Liver (tissue), 8 donors: ENCODE measurements at regions not wholly inside any gene's neighbourhood (a gene's known extent, or its start where the extent isn't known, plus 50 kb on each side); places are given as distances from the start of the nearest gene placed in this dataset.
A peak's percentile ranks its signal among the peaks of the same experiment; 100 is the strongest.
"Not testable (repeated sequence)": the region's sequence is repeated elsewhere in the genome, so short reads cannot be mapped to it uniquely, and the experiment has no call there.

Experiments used
- DNase-seq: peaks from one replicate; pipeline ENCODE4 v3.0.0-alpha.2; 2017; ENCODE audit warnings: low spot score
- H3K27ac ChIP-seq, 2 donors: one replicate each; pipeline ENCODE4 v1.7.0; 2013; ENCODE audit warnings: inconsistent platforms in 2 of 2, low read length in 2 of 2, control low read depth in 1 of 2, low read depth in 1 of 2, mild to moderate bottlenecking in 1 of 2
- H3K27me3 ChIP-seq, 4 donors: one replicate each; pipeline versions ENCODE4 v1.6.1 to v1.7.0; 2013; ENCODE audit warnings: low read length in 3 of 4, inconsistent platforms in 1 of 4, mild to moderate bottlenecking in 1 of 4, moderate library complexity in 1 of 4; ENCODE audit not compliant: control insufficient read depth in 4 of 4, insufficient read depth in 4 of 4
- H3K36me3 ChIP-seq, 4 donors: one replicate each; pipeline versions ENCODE4 v1.6.1 to v1.7.0; 2013; ENCODE audit warnings: low read length in 3 of 4, mild to moderate bottlenecking in 3 of 4, low read depth in 1 of 4, moderate library complexity in 1 of 4; ENCODE audit not compliant: control insufficient read depth in 4 of 4, insufficient read depth in 3 of 4
- H3K4me1 ChIP-seq, 4 donors: one replicate each; pipeline versions ENCODE4 v1.6.1 to v1.7.0; 2013; ENCODE audit warnings: low read length in 3 of 4, mild to moderate bottlenecking in 3 of 4, moderate library complexity in 1 of 4; ENCODE audit not compliant: control insufficient read depth in 4 of 4, insufficient read depth in 4 of 4
- H3K4me3 ChIP-seq, 3 donors: one replicate each; pipeline versions ENCODE4 v1.6.1 to v1.7.0; 2013; ENCODE audit warnings: low read length in 3 of 3, control low read depth in 1 of 3, low read depth in 1 of 3, mild to moderate bottlenecking in 1 of 3
- H3K9ac ChIP-seq, 2 donors: one replicate each; pipeline ENCODE4 v1.7.0; 2013; ENCODE audit warnings: low read length in 2 of 2, mild to moderate bottlenecking in 2 of 2, moderate library complexity in 2 of 2, control low read depth in 1 of 2, low read depth in 1 of 2
- H3K9me3 ChIP-seq, 4 donors: one replicate each; pipeline versions ENCODE4 v1.6.1 to v1.7.0; 2013; ENCODE audit warnings: low read length in 3 of 4; ENCODE audit not compliant: control insufficient read depth in 4 of 4
- ATF3 ChIP-seq: IDR thresholded peaks from 2 replicates; pipeline ENCODE4 v1.6.1; 2016; ENCODE audit warnings: antibody characterized with exemption
- FOXA1 ChIP-seq: IDR thresholded peaks from 2 replicates; pipeline ENCODE4 v1.6.1; 2016; ENCODE audit warnings: antibody characterized with exemption
- FOXA2 ChIP-seq: IDR thresholded peaks from 2 replicates; pipeline ENCODE4 v1.6.1; 2016; ENCODE audit warnings: antibody characterized with exemption
- HNF4G ChIP-seq: IDR thresholded peaks from 2 replicates; pipeline ENCODE4 v1.6.1; 2016; ENCODE audit warnings: antibody characterized with exemption
- JUND ChIP-seq, 2 donors: IDR thresholded peaks; 2 replicates each; pipeline ENCODE4 v1.6.1; 2016; ENCODE audit warnings: antibody characterized with exemption in 2 of 2
- RAD21 ChIP-seq, 2 donors: IDR thresholded peaks; 2 replicates each; pipeline ENCODE4 v1.6.1; 2016; ENCODE audit warnings: antibody characterized with exemption in 2 of 2, mild to moderate bottlenecking in 2 of 2
- TAF1 ChIP-seq: conservative IDR thresholded peaks from 2 replicates; pipeline ENCODE4 v1.6.1; 2016; ENCODE audit warnings: antibody characterized with exemption, mild to moderate bottlenecking
- YY1 ChIP-seq: IDR thresholded peaks from 2 replicates; pipeline ENCODE4 v1.6.1; 2016; ENCODE audit warnings: antibody characterized with exemption, mild to moderate bottlenecking
- WGBS: extraction: QIAGEN DNeasy Blood & Tissue Kit; methylation state at CpG from one replicate; pipeline ENCODE4 v1.1.7; 2013; 5-methylcytosine and 5-hydroxymethylcytosine counted together
- TF ChIP-seq, protein P1 (sequence below): IDR thresholded peaks from 2 replicates; pipeline ENCODE4 v1.6.1; 2016; ENCODE audit warnings: antibody characterized with exemption
- TF ChIP-seq, protein P2 (sequence below): IDR thresholded peaks from 2 replicates; pipeline ENCODE4 v1.6.1; 2016; ENCODE audit warnings: antibody characterized with exemption
- TF ChIP-seq, protein P3 (sequence below): fragments of 150-350 bp; IDR thresholded peaks from 2 replicates; pipeline ENCODE4 v1.5.1; 2017; ENCODE audit warnings: improper control_type of control experiment, low read depth, low read length; ENCODE audit not compliant: missing input control
- TF ChIP-seq, protein P4 (sequence below): IDR thresholded peaks from 2 replicates; pipeline ENCODE4 v1.6.1; 2016; ENCODE audit warnings: antibody characterized with exemption, mild to moderate bottlenecking
- donor health status: healthy.
- donor health status: healthy.
- donor health status: healthy.
- donor health status: healthy.
- donor health status: healthy.

DNA sequence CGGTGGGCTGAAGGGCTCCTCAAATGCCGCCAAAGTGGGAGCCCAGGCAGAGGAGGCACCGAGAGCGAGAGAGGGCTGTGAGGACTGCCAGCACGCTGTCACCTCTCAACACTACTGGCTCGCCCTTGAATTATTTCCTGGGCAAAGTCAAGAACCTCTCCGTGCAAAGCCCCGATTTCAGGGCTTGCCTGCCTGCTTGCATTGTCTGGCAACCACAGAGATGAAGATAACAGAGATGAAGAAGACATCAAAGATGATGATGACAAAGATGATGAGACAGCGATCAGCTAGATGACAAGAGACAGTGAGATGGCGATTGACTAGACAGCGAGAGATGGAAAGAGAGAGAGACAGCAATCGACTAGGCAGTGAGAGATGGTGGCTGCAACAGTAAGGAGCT, 976.5 kb downstream of the ADGRL2 start (continued):
- TF ChIP-seq, protein P1, sequence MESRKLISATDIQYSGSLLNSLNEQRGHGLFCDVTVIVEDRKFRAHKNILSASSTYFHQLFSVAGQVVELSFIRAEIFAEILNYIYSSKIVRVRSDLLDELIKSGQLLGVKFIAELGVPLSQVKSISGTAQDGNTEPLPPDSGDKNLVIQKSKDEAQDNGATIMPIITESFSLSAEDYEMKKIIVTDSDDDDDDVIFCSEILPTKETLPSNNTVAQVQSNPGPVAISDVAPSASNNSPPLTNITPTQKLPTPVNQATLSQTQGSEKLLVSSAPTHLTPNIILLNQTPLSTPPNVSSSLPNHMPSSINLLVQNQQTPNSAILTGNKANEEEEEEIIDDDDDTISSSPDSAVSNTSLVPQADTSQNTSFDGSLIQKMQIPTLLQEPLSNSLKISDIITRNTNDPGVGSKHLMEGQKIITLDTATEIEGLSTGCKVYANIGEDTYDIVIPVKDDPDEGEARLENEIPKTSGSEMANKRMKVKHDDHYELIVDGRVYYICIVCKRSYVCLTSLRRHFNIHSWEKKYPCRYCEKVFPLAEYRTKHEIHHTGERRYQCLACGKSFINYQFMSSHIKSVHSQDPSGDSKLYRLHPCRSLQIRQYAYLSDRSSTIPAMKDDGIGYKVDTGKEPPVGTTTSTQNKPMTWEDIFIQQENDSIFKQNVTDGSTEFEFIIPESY: no peak
- TF ChIP-seq FOXA1 (no peak), YY1 (no peak), FOXA2 (no peak)
- TF ChIP-seq, protein P2, sequence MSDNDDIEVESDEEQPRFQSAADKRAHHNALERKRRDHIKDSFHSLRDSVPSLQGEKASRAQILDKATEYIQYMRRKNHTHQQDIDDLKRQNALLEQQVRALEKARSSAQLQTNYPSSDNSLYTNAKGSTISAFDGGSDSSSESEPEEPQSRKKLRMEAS: no peak

DNA sequence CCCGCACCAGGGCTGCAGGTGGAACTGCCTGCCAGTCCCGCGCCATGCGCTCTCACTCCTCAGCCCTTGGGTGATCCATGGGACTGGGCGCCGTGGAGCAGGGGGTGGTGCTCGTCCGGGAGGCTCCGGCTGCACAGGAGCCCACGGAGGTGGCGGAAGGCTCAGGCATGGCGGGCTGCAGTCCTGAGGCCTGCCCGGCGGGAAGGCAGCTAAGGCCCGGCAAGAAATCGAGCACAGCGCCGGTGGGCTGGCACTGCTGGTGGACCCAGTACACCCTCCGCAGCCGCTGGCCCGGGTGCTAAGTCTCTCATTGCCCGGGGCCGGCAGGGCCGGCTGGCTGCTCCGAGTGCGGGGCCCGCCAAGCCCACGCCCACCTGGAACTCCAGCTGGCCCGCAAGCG, 976.0 kb downstream of the ADGRL2 start:
- WGBS: 98% methylated on average over 30 of the region's 30 CpGs
- H3K36me3 ChIP-seq, DNase-seq, H3K27me3 ChIP-seq, H3K9me3 ChIP-seq, H3K27ac ChIP-seq, H3K4me3 ChIP-seq, H3K4me1 ChIP-seq, H3K9ac ChIP-seq: not testable (repeated sequence)

- Histone ChIP-seq H3K4me3 (no peak overlapping the region), H3K36me3 (no peaks in the 10 kb centered on the region), H3K9ac (no peak overlapping the region), H3K27me3 (no peaks in the 10 kb centered on the region), H3K27ac (no peak overlapping the region), H3K4me1 (no peaks in the 10 kb centered on the region), H3K9me3 (peaks cover 0 to 4% (median 0%) of the 10 kb centered on the region in 4 donors)
- no peak for TF ChIP-seq FOXA1
- TF ChIP-seq HNF4G: no peak
- peak in 1 of 2 donors; percentile 64 for TF ChIP-seq RAD21 (IDR thresholded peaks at IDR 0.05)
- TF ChIP-seq YY1: no peak
- TF ChIP-seq, protein P3, sequence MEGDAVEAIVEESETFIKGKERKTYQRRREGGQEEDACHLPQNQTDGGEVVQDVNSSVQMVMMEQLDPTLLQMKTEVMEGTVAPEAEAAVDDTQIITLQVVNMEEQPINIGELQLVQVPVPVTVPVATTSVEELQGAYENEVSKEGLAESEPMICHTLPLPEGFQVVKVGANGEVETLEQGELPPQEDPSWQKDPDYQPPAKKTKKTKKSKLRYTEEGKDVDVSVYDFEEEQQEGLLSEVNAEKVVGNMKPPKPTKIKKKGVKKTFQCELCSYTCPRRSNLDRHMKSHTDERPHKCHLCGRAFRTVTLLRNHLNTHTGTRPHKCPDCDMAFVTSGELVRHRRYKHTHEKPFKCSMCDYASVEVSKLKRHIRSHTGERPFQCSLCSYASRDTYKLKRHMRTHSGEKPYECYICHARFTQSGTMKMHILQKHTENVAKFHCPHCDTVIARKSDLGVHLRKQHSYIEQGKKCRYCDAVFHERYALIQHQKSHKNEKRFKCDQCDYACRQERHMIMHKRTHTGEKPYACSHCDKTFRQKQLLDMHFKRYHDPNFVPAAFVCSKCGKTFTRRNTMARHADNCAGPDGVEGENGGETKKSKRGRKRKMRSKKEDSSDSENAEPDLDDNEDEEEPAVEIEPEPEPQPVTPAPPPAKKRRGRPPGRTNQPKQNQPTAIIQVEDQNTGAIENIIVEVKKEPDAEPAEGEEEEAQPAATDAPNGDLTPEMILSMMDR: peak; percentile 13
- 86% methylated on average over 12 of the region's 12 CpGs for WGBS
- no peak for DNase-seq
These were observed 974.8 kb downstream of the ADGRL2 start for GRCh38 chr1:82775406-82776000.

GRCh38 chr1:82762829-82763532, 962.2 kb downstream of the ADGRL2 start:
- no peak overlapping the region for H3K4me3 ChIP-seq
- H3K36me3 ChIP-seq: no peaks in the 10 kb centered on the region
- no peak overlapping the region for H3K27ac ChIP-seq
- no peak overlapping the region for H3K9ac ChIP-seq
- DNase-seq: no peak
- H3K4me1 ChIP-seq: no peaks in the 10 kb centered on the region
- H3K27me3 ChIP-seq: no peaks in the 10 kb centered on the region
- no peaks in the 10 kb centered on the region for H3K9me3 ChIP-seq
- no peak for TF ChIP-seq ATF3
- no peak for TF ChIP-seq JUND (IDR thresholded peaks at IDR 0.05)
- TF ChIP-seq, protein P4, sequence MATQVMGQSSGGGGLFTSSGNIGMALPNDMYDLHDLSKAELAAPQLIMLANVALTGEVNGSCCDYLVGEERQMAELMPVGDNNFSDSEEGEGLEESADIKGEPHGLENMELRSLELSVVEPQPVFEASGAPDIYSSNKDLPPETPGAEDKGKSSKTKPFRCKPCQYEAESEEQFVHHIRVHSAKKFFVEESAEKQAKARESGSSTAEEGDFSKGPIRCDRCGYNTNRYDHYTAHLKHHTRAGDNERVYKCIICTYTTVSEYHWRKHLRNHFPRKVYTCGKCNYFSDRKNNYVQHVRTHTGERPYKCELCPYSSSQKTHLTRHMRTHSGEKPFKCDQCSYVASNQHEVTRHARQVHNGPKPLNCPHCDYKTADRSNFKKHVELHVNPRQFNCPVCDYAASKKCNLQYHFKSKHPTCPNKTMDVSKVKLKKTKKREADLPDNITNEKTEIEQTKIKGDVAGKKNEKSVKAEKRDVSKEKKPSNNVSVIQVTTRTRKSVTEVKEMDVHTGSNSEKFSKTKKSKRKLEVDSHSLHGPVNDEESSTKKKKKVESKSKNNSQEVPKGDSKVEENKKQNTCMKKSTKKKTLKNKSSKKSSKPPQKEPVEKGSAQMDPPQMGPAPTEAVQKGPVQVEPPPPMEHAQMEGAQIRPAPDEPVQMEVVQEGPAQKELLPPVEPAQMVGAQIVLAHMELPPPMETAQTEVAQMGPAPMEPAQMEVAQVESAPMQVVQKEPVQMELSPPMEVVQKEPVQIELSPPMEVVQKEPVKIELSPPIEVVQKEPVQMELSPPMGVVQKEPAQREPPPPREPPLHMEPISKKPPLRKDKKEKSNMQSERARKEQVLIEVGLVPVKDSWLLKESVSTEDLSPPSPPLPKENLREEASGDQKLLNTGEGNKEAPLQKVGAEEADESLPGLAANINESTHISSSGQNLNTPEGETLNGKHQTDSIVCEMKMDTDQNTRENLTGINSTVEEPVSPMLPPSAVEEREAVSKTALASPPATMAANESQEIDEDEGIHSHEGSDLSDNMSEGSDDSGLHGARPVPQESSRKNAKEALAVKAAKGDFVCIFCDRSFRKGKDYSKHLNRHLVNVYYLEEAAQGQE: no peak
- TF ChIP-seq TAF1: no peak
- no peak for TF ChIP-seq FOXA2
- no peak for TF ChIP-seq HNF4G
